Esophagus mucosa (tissue), 1 donor: ENCODE measurements at regions not wholly inside any gene's neighbourhood (a gene's known extent, or its start where the extent isn't known, plus 50 kb on each side); places are given as distances from the start of the nearest gene placed in this dataset.

Source experiments
- ATAC-seq: fragments of 200-7000 bp; cut with Tn5 transposase; one replicate; pipeline ENCODE4 v1.9.1; 2020
- donor health status: DM: yes; HTN: yes; CAD: no.

DNA sequence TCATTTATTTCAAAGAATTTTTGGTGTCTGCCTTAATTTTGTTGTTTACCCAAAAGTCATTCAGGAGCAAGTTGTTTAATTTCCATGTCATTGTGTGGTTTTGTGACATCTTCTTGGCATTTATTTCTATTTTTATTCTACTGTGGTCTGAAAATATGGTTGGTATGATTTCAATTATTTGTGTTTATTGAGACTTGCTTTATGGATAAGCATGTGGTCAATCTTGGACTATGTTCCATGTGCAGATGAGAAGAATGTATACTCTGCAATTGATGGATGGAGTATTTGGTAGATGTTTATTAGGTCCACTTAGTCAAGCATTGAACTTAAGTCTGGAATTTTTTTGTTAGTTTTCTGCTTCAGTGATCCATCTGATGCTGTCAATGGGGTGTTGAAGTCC, 383.0 kb downstream of the PMP22 start:
- no peak for ATAC-seq

DNA sequence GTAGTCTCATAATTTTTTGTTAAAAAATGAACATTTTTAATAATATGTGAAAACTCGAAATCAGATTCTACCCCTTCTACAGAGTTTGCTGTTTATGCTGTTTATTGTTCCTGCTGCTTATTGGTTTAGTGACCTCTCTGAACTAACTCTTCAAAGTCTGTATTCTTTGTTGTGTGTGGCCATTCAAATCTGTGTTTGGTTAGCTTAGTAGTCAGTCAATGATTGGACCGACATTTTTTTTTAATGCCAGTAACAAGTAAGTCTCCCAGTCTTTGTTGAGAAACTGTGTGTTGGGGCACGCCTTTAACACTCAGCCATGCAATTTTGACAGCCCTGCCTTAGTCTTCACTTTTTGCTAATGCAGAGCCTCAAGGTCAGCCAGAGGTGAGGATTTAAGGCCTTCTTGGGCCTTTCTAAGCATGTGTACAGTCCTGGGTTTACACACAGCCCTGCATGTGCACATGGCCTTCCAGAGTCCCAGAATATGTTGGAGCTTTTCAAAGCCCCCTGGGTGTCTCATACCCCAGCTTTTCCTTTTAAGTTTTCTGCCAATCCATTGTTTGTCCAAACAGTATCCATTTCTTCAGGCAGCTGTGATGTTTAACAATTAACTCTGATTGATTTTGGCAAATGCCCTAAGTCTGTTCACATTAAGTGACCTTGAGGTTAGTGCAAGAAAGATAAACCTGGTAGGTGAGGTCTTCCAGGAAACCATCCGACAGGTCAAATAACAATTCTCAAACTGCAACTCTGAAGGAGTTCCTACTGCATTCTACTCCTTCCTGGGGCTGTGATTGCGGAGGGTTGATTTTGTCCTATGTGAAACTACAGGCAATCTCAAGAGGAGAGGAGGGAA, 389.3 kb downstream of the PMP22 start:
- ATAC-seq, result peak; percentile 97

GRCh38 chr17:14873996-14874395, 391.1 kb downstream of the PMP22 start:
- ATAC-seq, result no peak

- ATAC-seq, result no peak
These were observed 391.6 kb downstream of the PMP22 start for GRCh38 chr17:14873540-14873939.

- ATAC-seq, result no peak
These were observed 393.2 kb downstream of the PMP22 start for GRCh38 chr17:14871921-14872320.

DNA sequence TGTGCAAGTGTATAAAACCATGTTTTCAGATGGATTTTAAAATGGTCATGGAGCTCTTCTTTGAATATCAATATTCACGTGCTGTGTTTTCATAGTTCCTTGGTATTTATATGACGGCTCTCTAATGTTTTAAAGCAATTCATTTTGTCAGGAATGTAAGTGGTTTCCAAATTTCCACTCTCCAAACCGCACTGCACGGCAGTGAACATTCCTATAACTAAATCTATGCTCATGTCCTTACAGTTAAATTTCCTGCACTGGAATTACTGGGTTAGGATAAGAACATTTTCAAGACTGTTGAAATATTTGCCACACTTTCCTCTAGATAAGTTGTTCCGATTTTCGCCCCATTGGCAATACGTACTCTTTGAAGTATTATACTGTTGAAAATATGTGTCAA, 398.9 kb downstream of the PMP22 start:
- no peak for ATAC-seq

DNA sequence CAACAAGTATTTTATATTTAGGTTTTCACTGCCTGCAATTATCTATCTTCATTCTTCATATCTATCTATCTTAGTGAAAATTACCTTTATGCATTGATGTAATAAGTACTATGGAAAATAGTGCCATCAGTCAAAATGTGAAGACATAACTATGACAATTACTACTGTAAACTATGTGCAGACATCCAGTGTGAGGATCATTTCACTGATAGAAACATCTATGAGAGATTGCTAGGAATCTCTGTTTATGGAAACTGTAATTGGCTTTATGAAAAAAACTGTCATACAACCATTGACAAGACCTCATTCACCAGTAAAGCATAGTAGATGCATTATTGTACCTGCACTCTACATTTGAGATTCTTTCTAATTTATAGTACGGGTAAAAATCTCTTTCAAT, 401.0 kb downstream of the PMP22 start:
- ATAC-seq, result no peak

GRCh38 chr17:14859542-14859941, 405.6 kb downstream of the PMP22 start:
- ATAC-seq, result no peak

DNA sequence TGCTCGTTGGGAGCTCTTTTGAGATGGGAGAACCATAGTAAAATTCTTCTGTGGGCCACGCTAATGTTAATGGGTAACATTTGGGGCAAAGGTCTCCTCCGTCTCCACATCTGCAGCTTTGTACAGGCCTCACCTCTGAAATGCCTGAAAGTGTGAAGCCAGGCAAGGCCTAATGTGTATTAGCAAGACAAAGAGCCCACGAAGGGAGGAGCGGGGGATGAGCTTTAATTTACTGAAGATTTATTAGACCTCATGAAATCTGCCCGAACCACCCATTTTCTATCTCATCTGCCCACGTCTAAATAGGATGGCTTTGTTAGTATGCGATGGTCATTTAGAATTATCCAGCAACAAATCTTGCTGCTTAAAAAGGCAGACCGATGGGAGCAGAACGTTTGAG, 408.9 kb downstream of the PMP22 start:
- no peak for ATAC-seq

DNA sequence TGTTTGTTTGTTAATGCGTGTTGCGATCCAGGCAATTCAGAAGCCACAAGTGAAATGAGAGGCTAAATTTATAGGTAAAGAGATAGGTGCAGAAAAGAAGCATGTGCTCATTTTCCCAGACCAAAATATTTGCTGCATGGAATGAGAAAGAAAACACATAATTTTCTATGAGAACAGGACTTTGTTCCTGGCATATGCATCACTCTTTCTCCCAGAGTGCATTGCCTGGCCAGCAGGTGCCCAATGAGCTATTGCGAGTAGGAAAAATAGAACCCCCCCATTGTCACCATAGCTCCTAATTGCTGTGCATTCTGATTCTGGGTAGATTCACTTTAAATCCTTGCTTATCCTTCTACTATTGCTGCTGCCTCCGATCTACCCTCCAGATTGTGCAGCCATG, 410.4 kb downstream of the PMP22 start:
- ATAC-seq, result no peak

DNA sequence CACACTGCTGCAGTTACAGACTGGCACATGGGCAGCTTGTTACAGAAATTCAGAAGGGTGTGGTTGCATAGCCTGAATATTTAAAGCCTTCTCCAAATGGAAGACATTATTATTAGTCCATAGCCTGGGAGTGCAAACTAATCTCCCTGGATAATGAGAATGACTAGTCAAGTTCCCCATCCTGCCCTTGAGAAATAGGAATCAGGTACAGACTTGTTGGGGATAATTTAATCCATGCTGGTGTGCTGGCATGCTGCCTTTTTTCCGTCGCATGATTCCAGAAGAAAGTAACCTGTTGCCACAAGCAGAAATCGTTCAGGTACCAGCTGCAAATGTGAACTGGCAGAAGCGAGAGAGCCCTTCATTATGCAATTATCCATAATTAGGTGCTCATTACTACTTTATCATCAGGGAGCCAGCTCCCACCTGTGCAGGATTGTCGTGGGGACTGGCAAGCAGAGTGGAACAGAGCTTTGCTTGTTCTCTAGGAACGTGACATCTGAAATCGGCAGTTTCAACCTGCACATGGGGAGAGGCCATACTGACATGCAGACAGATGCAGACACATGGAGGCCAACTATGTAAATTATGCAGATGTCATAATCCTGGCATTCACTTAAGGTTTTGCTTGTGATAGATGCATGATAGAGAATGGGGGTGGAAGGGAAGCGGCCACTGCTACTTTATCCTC, 419.4 kb downstream of the PMP22 start:
- peak; percentile 97 for ATAC-seq

- no peak for ATAC-seq
These were observed 421.9 kb downstream of the PMP22 start for GRCh38 chr17:14843086-14843795.

DNA sequence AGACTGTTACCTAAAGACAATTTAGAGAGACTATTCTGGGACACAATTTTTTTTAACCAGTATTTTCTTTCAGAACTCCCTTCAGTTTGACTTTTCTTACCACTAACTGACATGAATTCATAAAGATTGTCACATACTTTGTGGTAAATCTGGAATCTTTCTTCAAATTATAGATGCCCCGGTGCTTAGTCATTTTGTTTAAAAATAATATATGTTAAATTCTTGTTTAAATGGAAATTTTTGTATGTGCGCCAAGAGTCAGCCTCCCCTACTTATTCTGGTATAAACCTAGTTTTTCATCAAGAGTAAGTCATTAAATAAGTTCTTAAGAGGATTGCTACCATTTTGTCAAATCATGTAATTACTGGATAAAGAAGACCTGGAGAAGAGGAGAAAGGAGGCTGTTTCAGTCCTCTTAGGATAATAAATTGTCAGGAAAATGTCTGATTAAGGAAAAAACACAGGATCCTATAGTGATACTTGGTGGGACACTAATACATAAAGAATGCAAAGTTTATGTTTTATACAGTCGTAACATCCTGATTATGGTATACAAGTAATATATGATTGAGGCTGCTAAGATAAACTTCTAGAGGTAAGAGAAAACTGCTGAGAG, 424.4 kb downstream of the PMP22 start:
- no peak for ATAC-seq

DNA sequence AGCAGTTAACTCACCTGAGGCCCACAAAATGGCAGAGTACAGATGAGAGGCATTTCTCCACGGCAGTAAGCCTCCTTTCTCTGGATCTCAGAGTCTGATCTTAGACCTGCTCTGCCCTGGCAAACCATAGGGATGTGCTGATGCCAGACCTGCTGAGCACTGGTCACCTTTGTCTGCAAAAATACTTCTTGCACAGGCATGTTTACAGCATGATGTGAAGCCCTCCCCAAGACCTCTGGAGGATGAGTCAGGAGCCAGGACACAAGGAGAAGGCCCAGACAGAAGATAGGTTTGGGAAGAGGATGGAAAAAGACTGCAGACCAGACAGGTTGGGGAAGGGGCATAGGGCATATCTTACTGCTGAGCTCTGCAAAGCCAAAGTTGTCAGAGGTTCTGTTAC, 426.6 kb downstream of the PMP22 start:
- ATAC-seq, result no peak

DNA sequence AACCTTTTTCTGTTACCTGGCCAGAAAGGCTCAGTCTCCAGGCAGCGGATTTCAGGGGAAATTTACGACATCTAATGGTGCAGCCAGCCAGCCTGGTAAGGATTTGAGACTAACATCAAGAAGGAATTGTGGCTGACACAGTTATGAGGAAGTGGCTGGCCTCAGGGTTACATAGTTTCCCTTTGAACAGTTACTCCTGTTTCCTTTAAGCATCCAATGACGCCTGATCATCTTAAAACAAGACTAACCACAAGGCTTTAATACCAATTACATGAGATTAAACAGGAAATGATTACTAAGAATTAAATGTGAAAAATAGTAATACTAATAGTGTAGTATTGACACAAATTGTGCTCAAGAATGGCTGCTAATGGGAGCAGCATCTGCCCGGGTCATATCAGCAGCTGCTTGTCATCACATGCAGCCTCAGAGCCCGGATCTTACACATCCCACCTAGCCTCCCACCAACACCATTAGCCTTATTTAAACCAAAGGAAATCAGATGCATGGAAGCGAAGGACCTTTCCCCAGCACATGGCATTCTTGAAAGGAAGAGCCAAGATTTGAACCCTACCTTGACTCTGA, 431.8 kb downstream of the PMP22 start:
- ATAC-seq, result peak; percentile 26

GRCh38 chr17:14831491-14831890, 433.6 kb downstream of the PMP22 start:
- ATAC-seq, result no peak

GRCh38 chr17:14827396-14827919, 437.7 kb downstream of the PMP22 start:
- ATAC-seq, result no peak

DNA sequence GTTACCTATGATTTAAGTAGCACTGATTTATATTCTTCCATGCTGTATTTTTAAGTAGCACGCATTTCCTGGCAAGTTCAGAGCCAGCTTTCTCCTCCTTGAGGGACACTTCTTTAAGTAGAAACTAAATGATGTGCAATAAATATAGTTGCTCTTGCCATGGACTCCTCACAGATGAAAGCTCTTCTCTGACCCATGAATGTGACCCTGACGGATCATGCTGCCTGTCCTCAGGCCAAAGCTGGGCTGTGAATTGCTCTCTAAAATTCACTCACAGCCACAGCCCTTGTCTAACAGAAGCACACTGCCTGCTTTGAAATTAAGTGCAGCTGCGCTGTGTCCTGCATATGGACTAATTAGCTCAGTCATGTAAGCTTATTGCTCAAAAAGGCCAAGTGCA, 438.8 kb downstream of the PMP22 start:
- ATAC-seq, result no peak

DNA sequence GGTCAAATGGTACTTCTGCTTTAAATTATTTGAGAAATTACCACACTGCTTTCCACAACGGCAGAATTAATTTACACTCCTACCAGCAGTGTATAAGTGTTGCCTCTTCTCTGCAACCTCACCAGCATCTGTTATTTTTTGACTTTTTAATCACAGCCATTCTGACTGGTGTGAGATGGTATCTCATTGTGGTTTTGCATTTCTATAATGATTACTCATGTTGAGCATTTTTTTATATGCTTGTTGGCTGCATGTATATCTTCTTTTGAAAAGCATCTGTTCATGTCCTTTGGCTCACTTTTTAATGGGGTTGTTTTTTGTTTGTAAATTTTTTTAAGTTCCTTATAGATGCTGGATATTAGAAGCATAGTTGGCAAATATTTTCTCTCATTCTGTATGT, 446.7 kb downstream of the PMP22 start:
- ATAC-seq, result no peak

DNA sequence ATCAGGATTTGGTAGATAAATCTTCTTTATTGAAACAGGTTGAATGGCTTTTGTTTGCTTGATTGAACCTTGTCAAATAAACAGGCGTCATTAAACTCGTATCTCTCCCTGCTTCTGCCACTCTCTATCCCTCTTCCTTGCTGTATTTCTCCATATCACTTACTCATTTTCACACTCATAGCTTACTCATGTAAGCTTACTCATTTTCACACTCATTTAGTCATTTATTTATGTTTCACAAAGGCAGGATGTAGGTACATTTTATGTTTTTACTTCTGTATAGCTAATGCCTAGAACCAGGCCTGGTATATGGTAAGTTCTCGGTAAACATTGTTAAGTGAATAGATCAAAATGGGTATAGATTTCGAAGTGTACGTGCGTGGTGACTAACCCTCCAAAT, 450.0 kb downstream of the PMP22 start:
- peak; percentile 35 for ATAC-seq

DNA sequence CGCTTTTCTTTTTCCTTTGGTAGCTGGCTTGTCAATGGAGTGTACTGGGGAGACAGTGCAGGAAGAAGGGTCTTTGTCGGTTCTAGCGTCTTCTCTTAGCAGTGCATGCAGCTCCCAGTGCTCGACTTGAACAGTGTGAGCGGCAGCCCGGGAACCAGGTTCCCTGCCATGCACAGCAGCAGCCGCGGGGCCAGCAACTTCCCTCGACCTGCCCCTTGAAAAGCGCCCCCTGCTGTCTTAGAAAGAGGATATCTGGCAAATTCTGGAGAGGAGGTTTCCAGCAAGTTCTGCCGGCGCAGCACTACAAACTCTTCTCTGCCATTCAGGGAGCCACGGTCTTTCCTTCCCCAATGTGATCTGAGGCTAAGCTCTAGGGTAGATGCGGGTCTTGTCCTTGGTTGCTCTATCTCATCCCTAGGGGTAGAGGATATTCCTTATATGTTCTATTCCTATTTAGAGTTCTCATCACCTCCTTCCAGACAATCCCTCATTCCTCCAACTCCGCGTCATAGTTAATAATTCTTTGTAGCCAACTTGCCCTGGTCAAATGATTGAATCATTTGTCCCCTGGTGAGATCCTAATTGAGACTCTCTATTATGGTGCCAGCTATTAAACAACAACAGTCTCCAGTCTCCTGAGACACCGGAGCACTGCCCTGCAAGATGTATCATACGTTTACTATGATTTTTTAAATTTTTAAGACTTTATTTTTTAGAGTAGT, 451.3 kb downstream of the PMP22 start:
- no peak for ATAC-seq

DNA sequence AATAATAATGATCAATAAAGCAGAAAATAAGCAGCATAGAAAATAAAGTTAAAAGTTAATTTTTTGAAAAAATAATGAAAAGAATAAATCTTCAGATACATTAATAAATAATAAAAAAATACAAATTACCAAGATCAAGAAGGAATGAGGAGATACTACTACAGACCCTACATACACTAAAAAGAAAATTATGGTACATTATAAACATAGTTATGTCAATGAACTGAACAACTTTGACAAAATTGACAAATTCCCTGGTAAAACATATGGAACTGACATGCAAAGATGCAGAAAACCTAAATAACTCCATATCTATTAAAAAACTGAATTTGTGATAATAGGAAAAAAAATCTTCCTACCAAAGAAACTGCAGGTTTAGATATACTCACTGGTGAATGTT, 456.7 kb downstream of the PMP22 start:
- ATAC-seq, result no peak
